ENCODE measurements at regions not wholly inside any gene's neighbourhood (a gene's known extent, or its start where the extent isn't known, plus 50 kb on each side); places are given as distances from the start of the nearest gene placed in this dataset.

- TF ChIP-seq EZH2 (IDR thresholded peaks at IDR 0.05; ENCODE audit: low read length, missing control alignments): no peak
- no peak for TF ChIP-seq CTCF (conservative IDR thresholded peaks at IDR 0.05 in 1 of 2, IDR thresholded peaks at IDR 0.05 in 1 of 2; ENCODE audit: low read depth in 1 of 2, low read length in 2 of 2)
Measured at GRCh38 chr13:21825186-21825585, 154.3 kb downstream of the FGF9 start.
